Progenitor cell of endocrine pancreas (in vitro differentiated cells): ENCODE measurements at regions not wholly inside any gene's neighbourhood (a gene's known extent, or its start where the extent isn't known, plus 50 kb on each side); places are given as distances from the start of the nearest gene placed in this dataset.

Experiments used
- DNase-seq: peaks from one replicate; pipeline ENCODE4 v3.0.0; 2021; ENCODE audit warnings: low spot score; ENCODE audit not compliant: unreplicated experiment
- H3K27ac Mint-ChIP-seq: 2 replicates; pipeline ENCODE4 v1.8.0; 2021; ENCODE audit warnings: mild to moderate bottlenecking, moderate library complexity, mixed read lengths
- H3K27me3 Mint-ChIP-seq: 2 replicates; pipeline ENCODE4 v1.8.0; 2021; ENCODE audit warnings: mixed read lengths
- H3K36me3 Mint-ChIP-seq: 2 replicates; pipeline ENCODE4 v1.8.0; 2022; ENCODE audit warnings: mixed read lengths; ENCODE audit not compliant: insufficient read depth
- H3K4me1 Mint-ChIP-seq: 2 replicates; pipeline ENCODE4 v1.8.0; 2021; ENCODE audit warnings: low read depth, mixed read lengths
- H3K4me3 Mint-ChIP-seq: 2 replicates; pipeline ENCODE4 v1.8.0; 2021; ENCODE audit warnings: low read depth, mild to moderate bottlenecking, moderate library complexity, mixed read lengths
- H3K9me3 Mint-ChIP-seq: 2 replicates; pipeline ENCODE4 v1.8.0; 2021; ENCODE audit warnings: low read depth, mixed read lengths
- CTCF ChIP-seq: fragments of 200-600 bp; sonication (generic); IDR thresholded peaks from one replicate; pipeline ENCODE4 v1.5.0; 2021; ENCODE audit warnings: antibody characterized with exemption, mild to moderate bottlenecking; ENCODE audit not compliant: unreplicated experiment

- Mint-ChIP-seq H3K9me3 (no peaks in the 10 kb centered on the region), H3K4me1 (peaks cover 5% of the 10 kb centered on the region), H3K27me3 (no peaks in the 10 kb centered on the region), H3K27ac (no peak overlapping the region), H3K4me3 (no peak overlapping the region), H3K36me3 (no peaks in the 10 kb centered on the region)
- TF ChIP-seq CTCF: no peak
- DNase-seq: no peak
Measured at GRCh38 chr5:40412771-40413170, 266.9 kb upstream of the PTGER4 start.

GRCh38 chr5:40410964-40411635, 268.6 kb upstream of the PTGER4 start:
- no peak for TF ChIP-seq CTCF
- peaks cover 5% of the 10 kb centered on the region for H3K4me1 Mint-ChIP-seq
- H3K27me3 Mint-ChIP-seq: no peaks in the 10 kb centered on the region
- no peaks in the 10 kb centered on the region for H3K9me3 Mint-ChIP-seq
- no peak for DNase-seq
- H3K4me3 Mint-ChIP-seq: no peak overlapping the region
- no peaks in the 10 kb centered on the region for H3K36me3 Mint-ChIP-seq
- H3K27ac Mint-ChIP-seq: no peak overlapping the region

GRCh38 chr5:40410231-40410861, 269.4 kb upstream of the PTGER4 start:
- Mint-ChIP-seq H3K27me3 (no peaks in the 10 kb centered on the region), H3K4me1 (peaks cover 5% of the 10 kb centered on the region), H3K27ac (no peak overlapping the region), H3K4me3 (no peak overlapping the region), H3K36me3 (no peaks in the 10 kb centered on the region), H3K9me3 (no peaks in the 10 kb centered on the region)
- no peak for TF ChIP-seq CTCF
- no peak for DNase-seq

GRCh38 chr5:40409601-40410000, 270.1 kb upstream of the PTGER4 start:
- Mint-ChIP-seq H3K4me1 (peaks cover 2% of the 10 kb centered on the region), H3K36me3 (no peaks in the 10 kb centered on the region), H3K4me3 (no peak overlapping the region), H3K9me3 (no peaks in the 10 kb centered on the region), H3K27ac (no peak overlapping the region), H3K27me3 (no peaks in the 10 kb centered on the region)
- DNase-seq: no peak
- no peak for TF ChIP-seq CTCF

- Mint-ChIP-seq H3K4me1 (peaks cover 2% of the 10 kb centered on the region), H3K36me3 (no peaks in the 10 kb centered on the region), H3K9me3 (no peaks in the 10 kb centered on the region), H3K4me3 (no peak overlapping the region), H3K27me3 (no peaks in the 10 kb centered on the region), H3K27ac (peak overlapping the region; percentile 23)
- no peak for DNase-seq
- no peak for TF ChIP-seq CTCF
Measured at GRCh38 chr5:40406741-40407211, 272.9 kb upstream of the PTGER4 start.
